RWPE2 (cell line): ENCODE measurements at regions not wholly inside any gene's neighbourhood (a gene's known extent, or its start where the extent isn't known, plus 50 kb on each side); places are given as distances from the start of the nearest gene placed in this dataset.
A peak's percentile ranks its signal among the peaks of the same experiment; 100 is the strongest.

Source experiments
- ATAC-seq: fragments of 200-7000 bp; cut with Tn5 transposase; 3 replicates; pipeline ENCODE4 v1.9.1; 2021; ENCODE audit warnings: low read depth
- DNase-seq: peaks from one replicate; pipeline ENCODE4 v3.0.0-alpha.2; 2020; ENCODE audit warnings: low spot score
- H3K27ac ChIP-seq: fragments of 450-650 bp; 2 replicates; pipeline ENCODE4 v1.5.1; 2017; ENCODE audit warnings: mild to moderate bottlenecking; ENCODE audit not compliant: poor library complexity, severe bottlenecking
- H3K27me3 ChIP-seq: fragments of 250-450 bp; sonication (Bioruptor Pico); 2 replicates; pipeline ENCODE4 v1.5.1; 2021; ENCODE audit warnings: mild to moderate bottlenecking, moderate library complexity; ENCODE audit not compliant: insufficient read depth, poor library complexity, severe bottlenecking
- H3K36me3 ChIP-seq: fragments of 250-450 bp; sonication (Bioruptor Pico); 2 replicates; pipeline ENCODE4 v1.5.1; 2020; ENCODE audit warnings: low read depth, mild to moderate bottlenecking, moderate library complexity
- H3K4me1 ChIP-seq: fragments of 250-450 bp; sonication (Bioruptor Pico); 2 replicates; pipeline ENCODE4 v1.5.1; 2021; ENCODE audit warnings: mild to moderate bottlenecking, moderate library complexity; ENCODE audit not compliant: insufficient read depth, poor library complexity, severe bottlenecking
- H3K4me3 ChIP-seq: fragments of 250-450 bp; sonication (Bioruptor Pico); 2 replicates; pipeline ENCODE4 v1.5.1; 2021; ENCODE audit warnings: mild to moderate bottlenecking, moderate library complexity; ENCODE audit not compliant: severe bottlenecking
- H3K9me3 ChIP-seq: fragments of 250-450 bp; sonication (Bioruptor Pico); 2 replicates; pipeline ENCODE4 v1.5.1; 2021; ENCODE audit warnings: mild to moderate bottlenecking, moderate library complexity; ENCODE audit not compliant: severe bottlenecking
- CTCF ChIP-seq: fragments of 450-650 bp; IDR thresholded peaks from one replicate; pipeline ENCODE4 v1.5.1; 2017; ENCODE audit warnings: mild to moderate bottlenecking, moderate library complexity; ENCODE audit not compliant: poor library complexity, severe bottlenecking

- H3K4me1 ChIP-seq, result no peaks in the 10 kb centered on the region
- H3K36me3 ChIP-seq, result no peaks in the 10 kb centered on the region
- no peak for DNase-seq
- H3K27ac ChIP-seq, result no peak overlapping the region
- H3K27me3 ChIP-seq, result peaks cover 40% of the 10 kb centered on the region
- H3K4me3 ChIP-seq, result no peak overlapping the region
- ATAC-seq, result peak; percentile 41; the same call in 2 of the 3 replicates
- TF ChIP-seq CTCF, result no peak
- no peaks in the 10 kb centered on the region for H3K9me3 ChIP-seq
Measured at GRCh38 chr5:8057769-8058168, 188.8 kb downstream of the MTRR start.

GRCh38 chr5:8058616-8059190, 189.8 kb downstream of the MTRR start:
- Histone ChIP-seq H3K4me3 (no peak overlapping the region), H3K4me1 (no peaks in the 10 kb centered on the region), H3K9me3 (no peaks in the 10 kb centered on the region), H3K27me3 (peaks cover 40% of the 10 kb centered on the region), H3K36me3 (no peaks in the 10 kb centered on the region), H3K27ac (no peak overlapping the region)
- ATAC-seq (no peak), DNase-seq (no peak)
- no peak for TF ChIP-seq CTCF

DNA sequence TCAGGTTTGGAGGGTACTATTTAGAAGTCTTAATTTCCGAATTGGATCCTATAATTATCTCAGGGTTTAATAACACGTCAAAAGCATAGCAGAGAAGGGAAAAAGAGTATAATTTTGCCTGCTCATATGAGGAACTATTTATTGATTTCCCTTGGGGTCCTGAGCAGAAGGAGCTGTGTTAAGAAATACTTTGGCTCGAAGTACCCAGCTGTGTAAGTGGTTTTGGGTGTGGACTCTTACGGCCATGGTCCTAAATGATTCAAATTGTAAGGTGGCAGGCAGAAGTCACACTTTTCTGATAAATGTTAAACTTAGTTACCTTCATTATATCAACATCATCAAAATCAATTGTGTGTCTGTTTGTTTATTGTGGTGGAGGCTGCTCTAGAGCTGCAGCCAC, 190.4 kb downstream of the MTRR start:
- H3K27me3 ChIP-seq, result peaks cover 40% of the 10 kb centered on the region
- TF ChIP-seq CTCF, result no peak

DNA sequence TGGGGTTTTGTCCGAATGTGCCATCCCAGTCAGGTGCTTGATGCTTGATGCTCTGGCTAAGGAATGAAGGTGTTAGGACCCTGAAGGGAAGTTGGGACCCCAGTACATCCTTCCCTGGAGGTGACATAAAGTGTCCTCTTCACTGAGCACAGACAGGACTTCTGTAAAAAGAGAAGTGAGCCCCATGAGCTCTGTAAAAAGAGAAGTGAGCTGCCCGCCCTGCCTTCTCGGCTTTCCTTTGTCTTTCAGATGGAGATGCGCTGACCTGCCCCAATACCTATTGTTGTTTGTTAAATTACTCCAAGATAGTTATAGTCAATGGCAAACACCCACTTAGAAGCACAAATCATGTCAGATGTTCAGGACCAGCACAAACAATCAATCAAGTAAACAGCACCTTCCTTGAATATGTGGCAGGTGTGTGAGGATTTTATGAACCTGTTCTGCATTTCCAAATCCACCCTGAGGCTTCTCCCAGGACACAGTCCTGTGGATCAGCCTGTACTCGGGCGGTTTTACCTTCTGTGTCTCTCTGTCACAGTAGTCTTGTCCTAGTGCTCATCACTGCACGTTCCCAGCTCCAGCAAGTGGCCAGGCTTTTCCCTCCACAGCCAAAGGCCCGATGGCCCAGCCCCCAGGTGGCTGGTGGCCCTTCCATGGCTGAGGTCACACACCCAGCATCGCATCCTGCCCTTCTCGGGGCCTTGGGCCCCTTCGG, 191.4 kb downstream of the MTRR start:
- H3K36me3 ChIP-seq, result no peaks in the 10 kb centered on the region
- peaks cover 37% of the 10 kb centered on the region for H3K27me3 ChIP-seq
- no peak overlapping the region for H3K27ac ChIP-seq
- no peak for ATAC-seq
- H3K4me3 ChIP-seq, result no peak overlapping the region
- DNase-seq, result no peak
- no peaks in the 10 kb centered on the region for H3K4me1 ChIP-seq
- no peak for TF ChIP-seq CTCF
- H3K9me3 ChIP-seq, result no peaks in the 10 kb centered on the region

More for the DNA sequence above, 190.4 kb downstream of the MTRR start:
- H3K36me3 ChIP-seq, result no peaks in the 10 kb centered on the region
- DNase-seq (no peak), ATAC-seq (no peak)
- no peak overlapping the region for H3K4me3 ChIP-seq
- no peaks in the 10 kb centered on the region for H3K4me1 ChIP-seq
- H3K9me3 ChIP-seq, result no peaks in the 10 kb centered on the region
- no peak overlapping the region for H3K27ac ChIP-seq

GRCh38 chr5:8060953-8061429, 192.0 kb downstream of the MTRR start:
- TF ChIP-seq CTCF, result no peak
- ATAC-seq, result no peak
- no peaks in the 10 kb centered on the region for H3K9me3 ChIP-seq
- no peak overlapping the region for H3K27ac ChIP-seq
- no peaks in the 10 kb centered on the region for H3K4me1 ChIP-seq
- H3K27me3 ChIP-seq, result peaks cover 31% of the 10 kb centered on the region
- no peak for DNase-seq
- no peak overlapping the region for H3K4me3 ChIP-seq
- H3K36me3 ChIP-seq, result no peaks in the 10 kb centered on the region
